ENCODE measurements at regions not wholly inside any gene's neighbourhood (a gene's known extent, or its start where the extent isn't known, plus 50 kb on each side); places are given as distances from the start of the nearest gene placed in this dataset.
"Not testable (repeated sequence)": the region's sequence is repeated elsewhere in the genome, so short reads cannot be mapped to it uniquely, and the experiment has no call there.

GRCh38 chr6:58117162-58117561 is 799.7 kb downstream of the PRIM2 start:
- TF ChIP-seq CTCF, EZH2phosphoT487, EZH2 (IDR thresholded peaks at IDR 0.05): not testable (repeated sequence)
